Prostate gland (tissue), 2 donors: ENCODE measurements at regions not wholly inside any gene's neighbourhood (a gene's known extent, or its start where the extent isn't known, plus 50 kb on each side); places are given as distances from the start of the nearest gene placed in this dataset.
"Not testable (repeated sequence)": the region's sequence is repeated elsewhere in the genome, so short reads cannot be mapped to it uniquely, and the experiment has no call there.

ENCODE experiments used
- DNase-seq: peaks from one replicate; pipeline ENCODE4 v3.0.0-alpha.2; 2019; ENCODE audit warnings: low spot score
- H3K27ac ChIP-seq, 2 donors: fragments of 200-600 bp; sonication (generic); 2 replicates each; pipeline ENCODE4 v1.5.1; 2017 to 2019
- H3K27me3 ChIP-seq: fragments of 200-600 bp; sonication (generic); replicated peaks from 2 replicates; pipeline ENCODE4 v1.5.1; 2019; ENCODE audit not compliant: insufficient read depth
- H3K36me3 ChIP-seq, 2 donors: fragments of 200-600 bp; sonication (generic); 1 replicate in 1 of 2; 2 replicates in 1 of 2; pipeline versions ENCODE4 v1.5.1 to v1.8.1; 2017 to 2019
- H3K4me1 ChIP-seq: fragments of 200-600 bp; sonication (generic); replicated peaks from 2 replicates; pipeline ENCODE4 v1.5.1; 2019
- H3K4me3 ChIP-seq, 2 donors: fragments of 200-600 bp; sonication (generic); 2 replicates each; pipeline ENCODE4 v1.5.1; 2017 to 2019
- H3K9me3 ChIP-seq: fragments of 200-600 bp; sonication (generic); 2 replicates; pipeline ENCODE4 v1.5.1; 2017
- CTCF ChIP-seq, 4 experiments: fragments of 200-600 bp in 2 of 4; fragments of 450-650 bp in 2 of 4; sonication (generic) in 2 of 4; IDR thresholded peaks; 1 replicate in 3 of 4; 2 replicates in 1 of 4; pipeline ENCODE4 v1.5.1; 2016 to 2019; ENCODE audit warnings: antibody characterized with exemption in 4 of 4, mild to moderate bottlenecking in 2 of 4, moderate library complexity in 2 of 4
- POLR2A ChIP-seq: fragments of 450-650 bp; IDR thresholded peaks from one replicate; pipeline ENCODE4 v1.6.1; 2016; ENCODE audit warnings: antibody characterized with exemption, mild to moderate bottlenecking
- POLR2AphosphoS5 ChIP-seq: sonication (generic); formaldehyde crosslinking; IDR thresholded peaks from one replicate; pipeline ENCODE4 v1.6.1; 2017; ENCODE audit warnings: antibody characterized with exemption
- WGBS: methylation state at CpG from one replicate; pipeline ENCODE4 v1.1.5; 2018; 5-methylcytosine and 5-hydroxymethylcytosine counted together
- intact Hi-C: fragments of 100-400 bp; cut with DNase I; formaldehyde crosslinking; loops from one replicate; pipeline ENCODE4 v1.14.2; 2022

GRCh38 chr2:122079844-122080243, 324.4 kb downstream of the TSN start:
- no peaks in the 10 kb centered on the region for H3K36me3 ChIP-seq
- TF ChIP-seq POLR2A (no peak), POLR2AphosphoS5 (no peak), CTCF (IDR thresholded peaks at IDR 0.05) (no peak)
- H3K4me3 ChIP-seq, result no peak overlapping the region
- no peak overlapping the region for H3K27ac ChIP-seq
- no peaks in the 10 kb centered on the region for H3K27me3 ChIP-seq
- H3K9me3 ChIP-seq, result no peaks in the 10 kb centered on the region
- H3K4me1 ChIP-seq, result no peaks in the 10 kb centered on the region
- intact Hi-C loops, result no loop called here
- DNase-seq, result no peak
- WGBS, result 79% methylated on average over 3 of the region's 3 CpGs

GRCh38 chr2:122080316-122080715, 324.9 kb downstream of the TSN start:
- Histone ChIP-seq H3K9me3 (no peaks in the 10 kb centered on the region), H3K36me3 (no peaks in the 10 kb centered on the region), H3K27me3 (no peaks in the 10 kb centered on the region), H3K27ac (no peak overlapping the region), H3K4me1 (no peaks in the 10 kb centered on the region), H3K4me3 (no peak overlapping the region)
- intact Hi-C loops, result no loop called here
- no peak for DNase-seq
- 81% methylated on average over 4 of the region's 4 CpGs for WGBS
- TF ChIP-seq POLR2AphosphoS5, result no peak
- TF ChIP-seq POLR2A, result no peak
- TF ChIP-seq CTCF (IDR thresholded peaks at IDR 0.05), result no peak

GRCh38 chr2:122080871-122081270, 325.4 kb downstream of the TSN start:
- Histone ChIP-seq H3K4me1 (no peaks in the 10 kb centered on the region), H3K36me3 (no peaks in the 10 kb centered on the region), H3K9me3 (no peaks in the 10 kb centered on the region), H3K27ac (no peak overlapping the region), H3K27me3 (no peaks in the 10 kb centered on the region), H3K4me3 (no peak overlapping the region)
- 51% methylated on average over 2 of the region's 2 CpGs for WGBS
- TF ChIP-seq POLR2AphosphoS5 (no peak), POLR2A (no peak), CTCF (IDR thresholded peaks at IDR 0.05) (no peak)
- intact Hi-C loops, result no loop called here
- DNase-seq, result no peak

GRCh38 chr2:122081751-122082150, 326.3 kb downstream of the TSN start:
- Histone ChIP-seq H3K36me3 (no peaks in the 10 kb centered on the region), H3K27ac (no peak overlapping the region), H3K27me3 (no peaks in the 10 kb centered on the region), H3K4me3 (no peak overlapping the region), H3K9me3 (no peaks in the 10 kb centered on the region), H3K4me1 (no peaks in the 10 kb centered on the region)
- no peak for DNase-seq
- WGBS, result 59% methylated on average over 3 of the region's 3 CpGs
- TF ChIP-seq POLR2A (no peak), CTCF (IDR thresholded peaks at IDR 0.05) (no peak), POLR2AphosphoS5 (no peak)
- intact Hi-C loops, result no loop called here

- Histone ChIP-seq H3K9me3 (no peaks in the 10 kb centered on the region), H3K4me1 (no peaks in the 10 kb centered on the region), H3K36me3 (no peaks in the 10 kb centered on the region), H3K27ac (no peak overlapping the region), H3K4me3 (no peak overlapping the region), H3K27me3 (no peaks in the 10 kb centered on the region)
- intact Hi-C loops, result no loop called here
- 90% methylated on average over 4 of the region's 4 CpGs for WGBS
- TF ChIP-seq POLR2AphosphoS5 (no peak), POLR2A (no peak), CTCF (IDR thresholded peaks at IDR 0.05) (no peak)
- no peak for DNase-seq
These were observed 328.0 kb downstream of the TSN start for GRCh38 chr2:122083256-122084048.

- H3K27ac ChIP-seq, H3K9me3 ChIP-seq, H3K36me3 ChIP-seq, H3K4me3 ChIP-seq, DNase-seq, H3K4me1 ChIP-seq, intact Hi-C loops, H3K27me3 ChIP-seq: not testable (repeated sequence)
These were observed 330.2 kb downstream of the TSN start for GRCh38 chr2:122085672-122086071.
